ENCODE measurements at regions not wholly inside any gene's neighbourhood (a gene's known extent, or its start where the extent isn't known, plus 50 kb on each side); places are given as distances from the start of the nearest gene placed in this dataset.

DNA sequence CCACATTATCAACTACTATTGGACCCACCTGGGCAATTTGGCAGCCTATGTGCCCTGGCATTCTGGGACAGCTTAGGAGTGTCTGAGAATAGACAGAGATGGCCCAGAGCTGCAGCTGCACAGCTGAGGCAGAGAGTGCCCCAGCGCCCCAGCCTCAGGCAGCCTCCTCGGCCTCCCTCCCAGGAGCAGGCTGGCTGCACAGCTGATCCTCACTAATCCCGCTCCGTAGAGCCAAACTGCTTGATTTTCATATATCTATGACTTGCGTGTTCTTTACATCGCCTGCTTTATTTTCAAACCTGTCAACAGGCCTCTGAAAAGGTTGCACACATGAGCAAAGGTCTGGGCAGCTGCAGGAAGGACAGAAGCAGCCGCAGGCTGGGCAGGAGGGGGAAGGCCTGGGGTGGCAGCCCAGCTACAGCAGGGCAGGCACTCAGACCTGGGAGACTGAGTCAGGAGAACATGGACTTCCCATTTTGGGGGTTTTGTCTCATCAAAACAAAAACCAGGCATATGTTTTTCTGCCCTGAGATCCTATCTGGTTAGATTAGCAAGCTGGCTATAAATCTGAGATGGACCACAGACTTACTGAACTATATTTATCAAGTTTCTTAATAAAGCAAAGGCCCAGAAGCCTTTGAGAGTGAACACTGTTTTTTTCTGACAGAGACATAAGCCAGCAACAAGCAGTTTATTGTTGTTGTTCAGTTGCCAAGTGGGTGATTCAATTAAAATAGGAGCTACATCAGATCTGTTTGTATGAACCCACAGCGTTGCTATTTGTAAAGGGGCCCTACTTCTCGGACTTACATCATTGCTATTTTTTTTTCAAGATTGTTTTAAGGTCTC lies 301.8 kb upstream of the DUSP10 start:
- intact Hi-C loops (cut with DNase I): no loop called here
- DNase-seq (ENCODE audit: missing footprints) (no peak), ATAC-seq (peak; percentile 68)

DNA sequence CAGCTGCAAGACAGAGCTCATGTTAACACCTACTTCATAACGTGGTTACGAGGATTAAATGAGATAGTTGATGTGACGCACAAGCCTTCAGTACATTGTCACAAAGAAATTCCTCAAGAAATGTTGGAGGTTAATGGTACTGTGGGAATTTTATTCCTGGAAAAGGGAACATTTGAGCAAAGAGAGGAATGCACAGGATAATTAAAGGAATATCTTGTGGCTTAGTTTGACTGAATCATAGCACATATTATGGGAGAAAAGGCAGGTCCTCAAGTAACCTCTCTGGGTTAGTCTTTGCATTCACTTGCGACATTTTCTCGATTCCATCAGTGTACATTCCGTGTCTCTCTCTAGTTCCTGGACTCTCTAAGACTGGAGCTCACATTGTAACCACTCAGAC lies 300.2 kb upstream of the DUSP10 start:
- ATAC-seq (no peak), DNase-seq (ENCODE audit: missing footprints) (no peak)
- intact Hi-C loops (cut with DNase I): no loop called here

DNA sequence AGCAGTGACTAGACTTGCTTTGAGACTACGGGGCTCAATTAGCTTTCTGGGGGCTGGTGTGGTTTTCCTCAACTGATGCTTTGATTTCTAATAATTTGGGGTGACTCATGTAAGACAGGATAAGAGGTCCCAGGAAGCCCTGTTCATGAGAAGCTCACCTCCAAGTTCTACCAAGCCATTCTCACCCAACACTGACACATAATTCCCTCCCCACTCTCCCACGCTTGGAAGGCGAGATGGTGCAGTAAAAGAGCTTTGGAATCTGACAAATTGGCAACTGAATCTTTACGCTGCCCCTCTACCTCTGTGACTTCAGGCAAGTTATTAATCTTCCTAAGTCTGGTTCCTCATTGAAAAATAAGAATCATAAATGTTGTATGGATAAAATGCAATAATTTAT lies 299.1 kb upstream of the DUSP10 start:
- no peak for DNase-seq (ENCODE audit: missing footprints)
- intact Hi-C loops (cut with DNase I): no loop called here
- no peak for ATAC-seq

DNA sequence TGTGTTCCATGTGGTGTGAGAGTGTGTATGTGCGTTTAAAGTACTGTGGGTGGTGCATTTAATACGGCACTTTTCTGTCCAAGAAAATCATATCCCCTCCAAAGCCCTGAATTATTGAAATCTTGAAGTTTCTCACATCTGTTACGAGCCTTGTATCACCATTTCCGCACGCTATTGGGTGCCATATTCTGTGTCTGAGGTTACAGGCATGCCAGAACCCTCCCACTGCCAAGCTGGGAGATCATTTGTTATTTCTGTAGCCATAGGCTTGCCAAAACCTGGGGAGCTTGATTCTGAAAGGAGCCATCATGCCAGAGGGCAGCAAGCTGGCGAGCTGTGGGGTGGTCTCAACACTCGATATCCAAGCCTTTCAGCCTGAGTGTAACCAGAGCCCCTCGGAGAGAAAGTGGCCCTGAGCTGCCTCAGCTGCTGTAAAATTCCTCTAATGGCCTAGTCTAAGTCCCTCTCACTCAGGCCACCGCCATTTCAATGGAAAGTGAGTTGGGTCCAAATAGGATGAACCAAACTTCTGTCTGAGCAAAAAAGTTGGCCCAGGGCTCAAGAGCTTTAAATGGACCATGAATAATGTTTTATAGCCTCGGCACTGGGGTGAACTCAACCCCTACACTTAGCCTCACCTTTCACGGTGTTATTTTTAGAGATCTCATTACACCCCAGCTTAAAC lies 298.4 kb upstream of the DUSP10 start:
- ATAC-seq (no peak), DNase-seq (ENCODE audit: missing footprints) (no peak)
- intact Hi-C loops (cut with DNase I): no loop called here

DNA sequence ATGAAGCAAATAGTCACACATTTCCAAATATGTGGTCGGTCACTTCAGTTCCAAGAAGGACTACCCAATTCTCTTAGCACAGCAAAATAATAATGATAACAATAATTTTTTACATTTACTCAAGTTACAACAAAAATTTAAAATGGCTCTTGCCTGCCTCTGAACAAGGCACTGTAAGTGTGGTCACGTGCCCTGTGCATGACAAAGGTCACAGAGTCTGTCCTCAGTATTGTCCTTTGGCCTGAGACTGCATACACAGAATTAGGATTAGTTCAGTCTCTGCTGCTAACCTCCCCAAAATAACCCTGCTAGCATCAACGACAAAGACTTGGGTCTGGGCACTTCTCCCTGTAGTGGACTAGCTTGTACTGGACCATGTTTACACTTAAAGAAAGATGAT lies 297.1 kb upstream of the DUSP10 start:
- DNase-seq (ENCODE audit: missing footprints) (no peak), ATAC-seq (no peak)
- intact Hi-C loops (cut with DNase I): loop anchor here (5.0 kb wide), 1 partner anchor 297 kb away; the partner anchor contains the start of gene DUSP10

DNA sequence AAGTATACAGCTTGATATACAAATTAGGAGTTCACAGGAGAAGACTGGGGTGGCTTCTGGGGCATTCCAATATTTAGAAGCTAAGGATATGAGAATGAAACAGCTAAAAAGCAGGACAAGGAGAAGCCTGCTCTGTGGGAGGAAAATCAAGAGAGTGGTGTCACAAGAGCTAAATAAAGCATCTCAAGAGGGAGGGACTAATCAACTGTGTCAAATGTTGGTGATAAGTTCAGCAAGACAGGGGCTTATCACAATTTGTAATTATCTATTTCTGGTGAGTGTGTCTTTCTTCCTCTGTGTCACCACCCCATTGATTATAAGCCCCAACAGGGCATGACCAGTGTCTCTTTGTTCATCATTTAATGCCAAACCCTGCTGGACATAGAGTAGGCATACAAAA lies 295.8 kb upstream of the DUSP10 start:
- peak; percentile 68 for ATAC-seq
- intact Hi-C loops (cut with DNase I): loop anchor here (5.0 kb wide), 1 partner anchor 295 kb away; the partner anchor contains the start of gene DUSP10
- DNase-seq (ENCODE audit: missing footprints): no peak

DNA sequence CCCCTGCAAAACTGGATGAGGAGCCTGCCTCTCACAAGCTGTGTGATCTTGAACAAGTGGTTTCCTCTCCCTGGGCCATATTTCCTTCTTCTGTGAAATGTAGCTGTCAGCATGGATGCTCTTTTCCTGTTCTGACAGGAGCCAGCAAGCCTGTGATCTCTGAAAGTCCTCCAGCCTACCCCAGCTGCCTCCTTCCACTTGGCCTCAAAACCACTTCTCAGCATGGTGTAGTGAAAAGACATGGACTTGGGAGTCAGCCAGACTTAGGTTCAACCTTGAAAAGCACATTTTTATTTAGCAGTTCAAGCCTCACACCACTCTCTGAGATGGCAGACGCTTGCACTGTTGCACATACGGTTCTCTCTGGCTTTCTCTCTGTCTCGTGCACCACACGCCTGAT lies 292.9 kb upstream of the DUSP10 start:
- ATAC-seq: peak; percentile 38
- no peak for DNase-seq (ENCODE audit: missing footprints)
- intact Hi-C loops (cut with DNase I): loop anchor here (5.0 kb wide), 1 partner anchor 292 kb away; the partner anchor contains the start of gene DUSP10

DNA sequence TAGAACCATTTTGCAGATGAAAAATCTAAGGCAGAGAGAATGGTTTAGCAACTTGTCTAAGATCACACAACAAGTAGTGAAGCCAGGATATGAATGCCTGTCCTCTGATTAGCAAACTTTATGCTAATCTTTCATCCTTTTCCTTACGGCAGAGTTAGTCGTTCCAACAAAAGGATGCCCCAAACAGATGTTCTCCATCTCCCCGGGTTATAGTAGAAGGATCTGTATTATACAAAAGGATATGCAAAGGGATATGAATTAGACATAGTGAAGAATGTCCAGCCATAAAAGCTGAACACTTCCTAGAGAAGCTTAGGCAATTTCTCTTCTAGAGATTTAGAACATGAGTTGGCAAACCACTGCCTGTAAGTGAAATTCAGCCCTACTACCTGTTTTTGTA lies 291.6 kb upstream of the DUSP10 start:
- intact Hi-C loops (cut with DNase I): no loop called here

DNA sequence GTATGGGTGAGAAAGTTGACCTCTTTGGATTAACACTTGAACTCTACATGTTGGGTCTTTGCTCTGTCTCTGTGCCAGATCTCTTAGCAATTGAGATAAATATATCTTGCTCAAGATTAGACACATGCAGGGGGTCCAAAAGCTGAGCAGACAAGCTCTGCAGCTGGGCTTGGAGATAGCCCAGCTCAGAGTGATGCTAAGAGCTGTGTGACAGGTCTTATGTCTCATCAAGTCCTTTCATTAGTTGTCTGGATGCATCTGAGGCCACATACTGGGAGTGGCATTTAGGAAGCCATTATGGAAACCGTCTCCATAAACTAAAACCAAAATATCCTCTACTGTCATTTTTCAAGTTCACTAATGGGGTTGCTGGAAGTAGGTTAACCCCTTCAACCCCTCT lies 289.4 kb upstream of the DUSP10 start:
- DNase-seq (ENCODE audit: missing footprints) (no peak), ATAC-seq (no peak)
- intact Hi-C loops (cut with DNase I): no loop called here

More for the DNA sequence above, 291.6 kb upstream of the DUSP10 start:
- ATAC-seq: no peak
- no peak for DNase-seq (ENCODE audit: missing footprints)

DNA sequence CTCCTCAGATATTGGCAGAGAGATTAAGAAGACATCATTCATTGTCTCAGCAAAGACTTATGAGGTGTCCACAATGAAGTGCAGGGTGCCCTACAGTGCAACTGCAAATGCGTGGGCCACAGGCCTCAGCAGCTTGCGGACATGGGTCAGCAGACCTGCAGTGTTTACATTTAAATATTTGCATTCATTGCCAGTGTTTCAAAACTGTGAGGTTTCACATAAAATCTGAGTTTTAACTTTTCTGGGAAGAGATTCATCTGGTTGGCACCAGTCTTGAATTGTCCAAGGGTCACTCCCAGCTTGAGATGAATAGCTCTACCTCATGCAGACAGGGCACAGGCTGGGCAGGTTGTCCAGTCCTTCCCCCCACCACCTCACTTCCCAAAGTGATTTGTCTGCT lies 286.8 kb upstream of the DUSP10 start:
- intact Hi-C loops (cut with DNase I): no loop called here
- ATAC-seq: no peak
- no peak for DNase-seq (ENCODE audit: missing footprints)

DNA sequence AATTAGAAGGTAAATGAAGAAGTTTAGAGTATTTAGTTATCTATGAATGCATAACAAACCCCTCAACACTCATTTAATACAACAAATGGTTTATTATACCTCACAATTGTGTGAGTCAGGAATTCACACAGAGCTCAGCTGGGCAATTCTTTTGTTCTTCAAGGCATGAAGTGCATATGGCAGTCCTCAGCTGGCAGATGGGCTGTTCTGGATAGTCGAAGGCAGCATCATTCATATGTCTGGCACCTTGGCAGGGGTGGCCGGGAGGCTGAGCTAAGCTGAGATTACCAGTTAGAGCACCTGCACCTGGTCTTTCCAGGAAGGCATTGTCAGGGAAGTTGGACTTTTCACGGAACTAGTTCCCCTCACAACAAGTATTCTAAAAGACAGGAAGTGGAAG lies 286.2 kb upstream of the DUSP10 start:
- ATAC-seq: no peak
- intact Hi-C loops (cut with DNase I): no loop called here
- no peak for DNase-seq (ENCODE audit: missing footprints)

DNA sequence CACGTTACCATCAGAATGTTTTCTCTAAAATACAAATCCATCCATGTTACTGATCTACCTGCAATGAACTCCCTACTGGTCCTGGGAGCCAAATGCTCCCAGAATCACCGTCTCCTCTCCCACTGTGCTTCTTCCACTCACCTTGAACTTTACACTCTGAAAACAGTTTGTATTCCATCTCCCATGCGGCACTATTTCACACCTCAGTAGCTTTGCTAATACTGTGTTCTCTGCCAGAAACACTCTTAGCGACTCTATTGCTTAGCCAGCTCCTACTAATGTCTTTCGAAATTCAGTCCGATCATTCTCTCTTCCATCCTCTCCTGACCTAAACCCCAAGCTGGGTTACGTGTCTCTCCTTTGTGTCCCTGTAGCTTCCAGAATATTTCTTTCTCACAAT lies 284.4 kb upstream of the DUSP10 start:
- intact Hi-C loops (cut with DNase I): no loop called here
- DNase-seq (ENCODE audit: missing footprints) (no peak), ATAC-seq (peak; percentile 23)

DNA sequence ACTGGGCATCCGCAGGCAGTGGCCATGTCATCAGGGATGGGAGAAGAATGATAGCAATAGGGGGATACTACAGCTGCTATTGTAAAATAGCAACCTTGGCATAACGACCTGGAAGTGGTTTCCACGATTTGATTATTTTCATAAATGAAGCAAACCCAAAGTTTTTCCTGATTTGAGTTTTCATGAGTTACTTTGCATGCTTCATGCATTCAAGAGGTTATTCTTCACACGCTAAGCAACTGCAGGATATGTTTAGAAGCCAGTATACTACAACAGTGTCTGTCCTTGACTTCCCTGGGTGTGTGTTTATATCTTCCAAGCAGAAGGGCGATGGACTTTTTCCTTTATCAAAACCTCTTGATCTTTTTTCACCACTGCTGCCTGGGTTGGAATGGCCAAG lies 281.1 kb upstream of the DUSP10 start:
- DNase-seq (ENCODE audit: missing footprints) (no peak), ATAC-seq (no peak)
- intact Hi-C loops (cut with DNase I): no loop called here

DNA sequence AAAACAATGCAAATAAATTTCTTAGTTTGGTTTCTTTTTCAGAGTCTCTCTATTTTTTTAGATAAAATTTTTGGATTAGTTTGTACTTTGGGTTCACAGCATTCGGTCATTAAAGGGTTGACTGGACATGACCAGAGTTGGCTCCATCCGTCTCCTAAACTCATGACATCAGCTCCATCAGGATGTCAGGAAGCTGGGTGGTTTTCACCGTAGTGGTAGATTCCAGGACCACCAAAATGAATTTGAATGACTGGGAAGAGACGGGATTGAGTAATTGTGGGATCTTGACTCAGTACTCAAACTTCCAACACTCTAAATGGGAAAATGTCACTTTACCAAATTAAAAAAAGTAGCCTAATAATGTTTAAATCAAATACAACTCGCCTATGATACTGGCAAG lies 279.2 kb upstream of the DUSP10 start:
- intact Hi-C loops (cut with DNase I): no loop called here
- no peak for ATAC-seq
- DNase-seq (ENCODE audit: missing footprints): no peak

DNA sequence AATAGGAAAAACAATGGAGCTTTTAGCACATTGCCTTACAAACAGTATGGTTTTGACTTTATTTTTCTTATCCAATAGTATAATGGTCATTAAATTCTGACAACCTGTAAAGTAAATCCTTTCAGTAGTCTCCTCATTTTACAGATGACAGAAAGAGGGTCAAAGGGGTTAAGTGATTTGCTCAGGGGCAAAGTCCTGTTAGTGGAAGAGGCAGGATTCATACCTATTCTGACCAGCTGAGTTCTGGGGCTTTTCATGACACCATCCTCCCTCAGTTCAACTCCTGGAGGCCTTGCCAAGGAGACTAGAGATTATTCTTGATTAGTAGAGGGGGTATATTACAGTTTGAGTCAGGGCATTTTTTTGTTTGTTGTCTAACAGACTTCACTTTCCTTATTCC lies 278.7 kb upstream of the DUSP10 start:
- ATAC-seq: no peak
- no peak for DNase-seq (ENCODE audit: missing footprints)
- intact Hi-C loops (cut with DNase I): no loop called here

DNA sequence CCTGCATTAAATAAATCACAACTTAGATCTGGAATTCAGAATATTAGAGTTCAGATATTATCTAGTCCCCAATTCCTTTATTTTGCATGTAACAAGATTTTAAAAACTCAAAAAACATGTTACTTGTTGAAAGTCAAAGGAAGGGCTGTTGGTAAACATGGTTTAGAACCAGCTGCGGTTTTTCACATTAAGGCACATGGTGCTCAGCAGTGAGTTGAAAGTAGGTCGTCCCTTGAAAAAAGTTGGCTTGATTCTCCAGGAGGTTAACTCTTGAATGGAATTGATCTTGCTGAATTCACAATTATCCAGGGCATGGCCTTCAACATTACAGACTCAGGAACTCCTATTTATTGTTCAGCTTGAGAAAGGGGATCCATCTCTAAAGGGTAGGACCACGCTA lies 277.1 kb upstream of the DUSP10 start:
- intact Hi-C loops (cut with DNase I): no loop called here
- DNase-seq (ENCODE audit: missing footprints): no peak
- ATAC-seq: no peak

DNA sequence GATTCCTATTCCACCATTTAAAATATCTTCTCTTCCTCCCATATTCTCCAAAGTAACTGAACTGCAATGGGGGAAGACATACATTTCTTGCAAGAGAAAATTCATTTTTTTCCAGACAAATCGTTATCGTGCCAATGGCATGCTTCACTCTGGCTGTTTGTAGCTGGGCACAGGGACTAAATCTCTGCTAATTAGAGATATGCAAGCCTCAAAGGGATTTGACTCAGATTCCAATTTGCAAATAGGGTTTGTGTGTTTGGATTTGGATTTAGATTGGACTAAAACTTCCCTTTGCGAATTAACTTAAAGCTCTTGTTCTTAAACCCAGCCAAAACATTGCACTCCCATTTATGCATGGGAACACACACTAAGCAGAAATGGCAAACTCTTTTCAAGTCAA lies 276.2 kb upstream of the DUSP10 start:
- intact Hi-C loops (cut with DNase I): no loop called here
- DNase-seq (ENCODE audit: missing footprints): no peak
- ATAC-seq: no peak

DNA sequence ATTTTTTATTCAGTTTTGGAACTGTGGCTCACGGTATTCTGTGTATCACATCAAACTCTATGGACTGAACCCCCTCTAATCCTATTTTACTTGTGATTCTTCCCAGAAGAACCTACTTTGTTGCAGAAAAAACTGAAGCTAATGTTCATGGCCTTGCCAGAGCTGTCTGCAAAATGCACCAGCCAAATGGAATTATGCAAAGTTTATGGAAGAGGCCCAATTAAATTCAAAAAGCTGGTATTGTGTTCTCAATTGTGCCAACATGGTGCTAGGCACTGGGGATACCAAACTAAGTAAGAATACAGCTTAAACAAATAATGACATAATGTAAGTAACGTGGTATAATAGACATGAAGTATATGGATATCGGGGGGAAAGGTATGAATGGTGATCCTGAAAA lies 273.8 kb upstream of the DUSP10 start:
- no peak for ATAC-seq

DNA sequence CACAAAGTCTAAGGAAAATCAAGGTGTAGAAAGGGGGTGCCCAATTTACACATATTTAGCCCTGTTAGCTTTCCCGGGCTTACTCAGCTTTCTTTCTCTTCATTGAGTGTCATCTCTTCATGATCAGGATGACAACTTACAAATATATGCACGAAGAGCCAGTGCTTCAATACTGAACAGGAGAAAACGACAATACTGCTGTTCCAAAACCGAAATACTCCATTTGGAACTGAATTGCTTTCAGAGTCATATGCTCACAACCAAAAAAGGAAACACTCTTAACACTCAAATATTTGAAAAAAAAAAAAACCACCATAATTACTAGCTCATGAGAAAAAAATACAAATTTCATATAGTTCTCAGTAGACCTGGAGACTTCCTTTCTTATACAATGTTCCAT lies 272.1 kb upstream of the DUSP10 start:
- DNase-seq (ENCODE audit: missing footprints): no peak
- no peak for ATAC-seq
- intact Hi-C loops (cut with DNase I): no loop called here

More for the DNA sequence above, 273.8 kb upstream of the DUSP10 start:
- DNase-seq (ENCODE audit: missing footprints): no peak
- intact Hi-C loops (cut with DNase I): no loop called here

DNA sequence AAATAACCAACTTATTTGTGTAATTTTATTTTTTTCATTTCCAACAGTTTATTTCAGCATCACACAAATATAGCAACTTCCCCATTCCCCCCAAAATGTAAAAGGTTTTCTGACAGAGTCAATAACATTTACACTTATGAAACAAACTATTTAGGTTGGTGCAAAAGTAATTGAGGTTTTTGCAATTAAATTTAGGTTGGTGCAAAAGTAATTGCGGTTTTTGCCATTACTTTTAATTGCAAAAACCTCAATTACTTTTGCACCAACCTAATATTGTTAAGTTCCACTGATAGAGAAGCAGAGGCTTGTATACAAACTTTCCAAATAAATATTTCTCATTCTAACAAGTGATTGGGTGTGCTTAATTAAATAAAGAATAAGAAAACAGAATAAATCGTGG lies 270.9 kb upstream of the DUSP10 start:
- intact Hi-C loops (cut with DNase I): no loop called here
- DNase-seq (ENCODE audit: missing footprints): no peak
- ATAC-seq: no peak
